ENCODE measurements at regions not wholly inside any gene's neighbourhood (a gene's known extent, or its start where the extent isn't known, plus 50 kb on each side); places are given as distances from the start of the nearest gene placed in this dataset.

DNA sequence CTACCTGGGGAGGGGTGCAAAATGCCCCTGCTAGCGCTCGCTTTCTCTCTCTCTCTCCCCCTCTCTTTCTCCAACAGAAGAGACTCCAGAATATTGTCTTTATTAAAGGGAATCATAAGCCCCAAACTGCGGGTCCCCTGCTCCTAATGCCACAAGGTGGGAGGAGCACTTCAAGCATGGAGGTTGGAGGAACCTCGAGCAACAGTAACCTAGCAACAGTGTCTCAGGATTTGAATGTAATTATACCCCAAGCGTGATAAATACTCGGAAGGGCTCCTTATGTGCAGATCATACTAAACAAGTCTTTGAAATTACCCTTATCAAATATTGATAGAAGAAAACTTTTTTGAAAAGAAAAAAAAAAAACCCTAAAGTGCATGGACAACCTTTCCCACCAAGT, 582.2 kb upstream of the PPP2R3A start:
- Histone ChIP-seq H3K79me2 (ENCODE audit: insufficient read depth, low read depth, low read length) (no peaks in the 10 kb centered on the region), H3K9me3 (ENCODE audit: low read length) (no peaks in the 10 kb centered on the region), H3K9me2 (ENCODE audit: insufficient read depth, low read length) (no peaks in the 10 kb centered on the region), H3K27ac (ENCODE audit: low read depth, low read length, poor library complexity, severe bottlenecking) (no peak overlapping the region), H3K4me2 (ENCODE audit: low read length) (no peak overlapping the region), H3K4me3 (ENCODE audit: low read depth, low read length, poor library complexity, severe bottlenecking) (no peak overlapping the region), H3K36me3 (ENCODE audit: insufficient read depth, low read length) (no peaks in the 10 kb centered on the region), H4K20me1 (ENCODE audit: insufficient read depth, low read length) (no peaks in the 10 kb centered on the region), H2AFZ (ENCODE audit: low read length) (no peak overlapping the region), H3K4me1 (ENCODE audit: insufficient read depth, low read length, poor library complexity, severe bottlenecking) (no peaks in the 10 kb centered on the region)
- intact Hi-C loops (cut with micrococcal nuclease; ENCODE audit: unreplicated experiment), result no loop called here
- ChIA-PET POLR2A (no interaction called here), CTCF (ENCODE audit: unreplicated experiment) (no interaction called here)
- TF ChIP-seq, protein P1, sequence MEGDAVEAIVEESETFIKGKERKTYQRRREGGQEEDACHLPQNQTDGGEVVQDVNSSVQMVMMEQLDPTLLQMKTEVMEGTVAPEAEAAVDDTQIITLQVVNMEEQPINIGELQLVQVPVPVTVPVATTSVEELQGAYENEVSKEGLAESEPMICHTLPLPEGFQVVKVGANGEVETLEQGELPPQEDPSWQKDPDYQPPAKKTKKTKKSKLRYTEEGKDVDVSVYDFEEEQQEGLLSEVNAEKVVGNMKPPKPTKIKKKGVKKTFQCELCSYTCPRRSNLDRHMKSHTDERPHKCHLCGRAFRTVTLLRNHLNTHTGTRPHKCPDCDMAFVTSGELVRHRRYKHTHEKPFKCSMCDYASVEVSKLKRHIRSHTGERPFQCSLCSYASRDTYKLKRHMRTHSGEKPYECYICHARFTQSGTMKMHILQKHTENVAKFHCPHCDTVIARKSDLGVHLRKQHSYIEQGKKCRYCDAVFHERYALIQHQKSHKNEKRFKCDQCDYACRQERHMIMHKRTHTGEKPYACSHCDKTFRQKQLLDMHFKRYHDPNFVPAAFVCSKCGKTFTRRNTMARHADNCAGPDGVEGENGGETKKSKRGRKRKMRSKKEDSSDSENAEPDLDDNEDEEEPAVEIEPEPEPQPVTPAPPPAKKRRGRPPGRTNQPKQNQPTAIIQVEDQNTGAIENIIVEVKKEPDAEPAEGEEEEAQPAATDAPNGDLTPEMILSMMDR (conservative IDR thresholded peaks at IDR 0.05; ENCODE audit: low read length), result no peak
- TF ChIP-seq EZH2phosphoT487 (IDR thresholded peaks at IDR 0.05; ENCODE audit: borderline replicate concordance, low read depth, low read length), result no peak
- no peak for DNase-seq (ENCODE audit: low spot score)
- no TSS peak for BruUV-seq (replicated peaks)

DNA sequence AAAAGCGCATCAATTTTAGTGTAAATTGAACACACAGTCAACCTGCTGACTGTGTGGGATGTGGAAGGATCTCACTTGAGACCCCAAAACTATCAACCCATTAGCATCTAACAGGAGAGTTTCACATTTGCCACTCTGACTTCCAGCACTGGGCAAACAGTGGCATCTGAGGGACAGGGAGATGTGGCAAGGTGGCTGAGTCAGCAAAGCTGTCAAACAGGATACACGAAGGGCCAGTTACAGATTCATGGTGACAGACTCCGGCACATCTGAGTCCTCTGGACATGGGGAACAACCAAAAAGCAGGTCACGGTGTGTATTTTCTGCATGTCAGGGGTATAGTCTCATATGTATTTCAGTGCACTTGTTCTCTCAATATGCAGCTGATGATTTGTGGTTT, 573.4 kb upstream of the PPP2R3A start:
- H3K79me2 ChIP-seq (ENCODE audit: insufficient read depth, low read depth, low read length), result no peaks in the 10 kb centered on the region
- no peak for DNase-seq (ENCODE audit: low spot score)
- H4K20me1 ChIP-seq (ENCODE audit: insufficient read depth, low read length), result no peaks in the 10 kb centered on the region
- TF ChIP-seq, protein P1 (conservative IDR thresholded peaks at IDR 0.05; ENCODE audit: low read length), result no peak
- no peak for TF ChIP-seq EZH2phosphoT487 (IDR thresholded peaks at IDR 0.05; ENCODE audit: borderline replicate concordance, low read depth, low read length)
- CTCF ChIA-PET (ENCODE audit: unreplicated experiment), result no interaction called here
- H3K4me3 ChIP-seq (ENCODE audit: low read depth, low read length, poor library complexity, severe bottlenecking), result no peak overlapping the region
- POLR2A ChIA-PET, result no interaction called here
- intact Hi-C loops (cut with micrococcal nuclease; ENCODE audit: unreplicated experiment), result no loop called here
- H3K4me1 ChIP-seq (ENCODE audit: insufficient read depth, low read length, poor library complexity, severe bottlenecking), result no peaks in the 10 kb centered on the region
- H3K9me3 ChIP-seq (ENCODE audit: low read length), result no peaks in the 10 kb centered on the region
- no peaks in the 10 kb centered on the region for H3K9me2 ChIP-seq (ENCODE audit: insufficient read depth, low read length)
- no peak overlapping the region for H2AFZ ChIP-seq (ENCODE audit: low read length)
- H3K27ac ChIP-seq (ENCODE audit: low read depth, low read length, poor library complexity, severe bottlenecking), result no peak overlapping the region
- BruUV-seq (replicated peaks), result no TSS peak
- no peak overlapping the region for H3K4me2 ChIP-seq (ENCODE audit: low read length)
- H3K36me3 ChIP-seq (ENCODE audit: insufficient read depth, low read length), result no peaks in the 10 kb centered on the region

GRCh38 chr3:135393159-135393558, 572.4 kb upstream of the PPP2R3A start:
- Histone ChIP-seq H3K4me1 (ENCODE audit: insufficient read depth, low read length, poor library complexity, severe bottlenecking) (no peaks in the 10 kb centered on the region), H3K36me3 (ENCODE audit: insufficient read depth, low read length) (no peaks in the 10 kb centered on the region), H2AFZ (ENCODE audit: low read length) (no peak overlapping the region), H3K9me3 (ENCODE audit: low read length) (no peaks in the 10 kb centered on the region), H3K27ac (ENCODE audit: low read depth, low read length, poor library complexity, severe bottlenecking) (no peak overlapping the region), H3K9me2 (ENCODE audit: insufficient read depth, low read length) (no peaks in the 10 kb centered on the region), H3K4me2 (ENCODE audit: low read length) (no peak overlapping the region), H3K79me2 (ENCODE audit: insufficient read depth, low read depth, low read length) (no peaks in the 10 kb centered on the region), H3K4me3 (ENCODE audit: low read depth, low read length, poor library complexity, severe bottlenecking) (no peak overlapping the region), H4K20me1 (ENCODE audit: insufficient read depth, low read length) (no peaks in the 10 kb centered on the region)
- BruUV-seq (replicated peaks), result no TSS peak
- ChIA-PET POLR2A (no interaction called here), CTCF (ENCODE audit: unreplicated experiment) (no interaction called here)
- TF ChIP-seq, protein P1 (conservative IDR thresholded peaks at IDR 0.05; ENCODE audit: low read length), result no peak
- no peak for TF ChIP-seq EZH2phosphoT487 (IDR thresholded peaks at IDR 0.05; ENCODE audit: borderline replicate concordance, low read depth, low read length)
- intact Hi-C loops (cut with micrococcal nuclease; ENCODE audit: unreplicated experiment), result no loop called here
- DNase-seq (ENCODE audit: low spot score), result no peak

All from OCI-LY7 (cell line).